Fibroblast of villous mesenchyme (primary cell): ENCODE measurements at regions not wholly inside any gene's neighbourhood (a gene's known extent, or its start where the extent isn't known, plus 50 kb on each side); places are given as distances from the start of the nearest gene placed in this dataset.
A peak's percentile ranks its signal among the peaks of the same experiment; 100 is the strongest.

Experiments
- DNase-seq: peaks from one replicate; pipeline ENCODE4 v3.0.0-alpha.2; 2010; ENCODE audit warnings: low read depth
- H3K4me3 ChIP-seq: 2 replicates; pipeline ENCODE4 v1.5.1; 2011; ENCODE audit warnings: low read depth, mild to moderate bottlenecking, low read length
- CTCF ChIP-seq: IDR thresholded peaks from 2 replicates; pipeline ENCODE4 v1.5.1; 2012; ENCODE audit warnings: low read depth, mild to moderate bottlenecking, low read length; ENCODE audit not compliant: insufficient read depth

GRCh38 chr3:147813256-147813655 is 404.1 kb downstream of the ZIC1 start:
- H3K4me3 ChIP-seq: no peak overlapping the region
- no peak for DNase-seq
- no peak for TF ChIP-seq CTCF

DNA sequence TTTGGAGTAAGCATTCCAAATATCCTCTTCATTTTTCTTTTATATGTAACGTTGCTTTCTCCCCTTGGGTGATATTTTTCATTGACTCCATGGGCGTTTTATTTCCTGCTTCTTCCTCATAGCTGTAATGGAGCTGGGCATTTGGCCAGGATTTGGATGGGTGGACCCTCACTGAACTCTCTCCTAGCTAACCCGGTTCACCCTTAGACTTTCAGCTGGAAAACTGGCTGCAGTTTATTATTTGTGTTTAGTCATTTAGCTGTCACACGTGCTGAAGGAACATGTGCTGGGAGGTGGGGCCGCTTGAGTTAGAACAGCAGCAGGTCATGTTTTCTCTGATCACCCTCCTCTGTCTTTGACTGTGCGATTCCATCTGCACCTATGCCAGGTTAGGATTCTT is 407.6 kb downstream of the ZIC1 start:
- no peak overlapping the region for H3K4me3 ChIP-seq
- peak; percentile 5 for DNase-seq
- TF ChIP-seq CTCF: no peak

DNA sequence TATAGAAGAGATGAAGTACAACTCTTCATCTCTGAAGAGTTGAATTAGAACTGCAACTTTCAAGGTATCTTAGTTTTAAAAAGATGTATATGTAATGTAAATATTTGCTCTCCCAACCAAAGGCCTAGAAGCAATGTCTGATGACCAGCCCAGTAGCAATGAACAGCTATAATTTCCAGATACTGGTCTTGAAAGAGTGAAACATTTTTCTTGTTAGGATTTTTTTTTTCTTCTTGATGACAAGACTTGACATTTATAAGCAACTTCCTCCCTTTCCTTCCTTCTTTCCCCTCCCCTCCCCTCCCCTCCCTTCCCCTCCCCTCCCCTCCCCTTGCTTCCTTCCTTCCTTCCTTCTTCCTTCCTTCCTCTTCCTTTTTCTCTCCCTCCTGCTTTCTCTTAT is 423.4 kb downstream of the ZIC1 start:
- H3K4me3 ChIP-seq: no peak overlapping the region
- DNase-seq: no peak
- no peak for TF ChIP-seq CTCF

DNA sequence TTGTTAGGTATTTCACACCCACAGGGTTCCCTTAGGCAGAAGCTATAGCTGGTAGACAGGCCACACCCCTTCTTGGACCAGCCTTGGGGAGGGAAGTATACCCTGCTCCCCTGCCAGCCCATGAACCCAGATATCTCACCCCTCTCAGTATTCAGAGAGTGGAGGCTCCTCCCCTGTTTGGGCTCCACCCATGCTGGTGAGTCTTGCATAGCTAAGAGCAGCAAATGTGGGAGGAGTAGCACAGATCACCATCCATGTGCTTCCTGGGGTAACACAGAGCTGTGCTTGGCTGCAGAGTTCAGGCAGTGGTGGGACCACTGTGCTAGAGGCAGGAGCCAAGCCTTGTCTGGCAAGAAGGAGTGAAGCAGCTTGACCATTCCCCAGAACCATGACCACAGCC is 427.2 kb downstream of the ZIC1 start:
- DNase-seq: no peak
- TF ChIP-seq CTCF: no peak
- H3K4me3 ChIP-seq: no peak overlapping the region

DNA sequence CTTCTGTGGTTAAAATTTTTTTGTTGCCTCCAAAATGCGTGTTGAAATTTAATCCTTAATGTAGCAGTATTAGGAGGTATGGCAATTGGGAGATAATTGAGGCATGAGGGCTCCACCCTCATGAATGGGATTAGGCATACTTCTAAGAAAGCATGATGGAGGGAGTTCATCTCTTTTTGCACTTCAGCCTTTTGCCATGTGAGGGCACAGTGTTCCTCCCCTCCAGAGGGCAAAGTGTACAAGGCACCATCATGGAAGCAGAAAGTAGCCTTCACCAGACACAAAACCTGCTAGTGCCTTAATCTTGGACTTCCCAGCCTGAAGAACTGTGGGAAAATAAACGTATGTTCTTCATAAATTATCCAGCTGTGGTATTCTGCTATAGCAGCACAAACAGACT is 429.5 kb downstream of the ZIC1 start:
- no peak overlapping the region for H3K4me3 ChIP-seq
- DNase-seq: no peak
- no peak for TF ChIP-seq CTCF

DNA sequence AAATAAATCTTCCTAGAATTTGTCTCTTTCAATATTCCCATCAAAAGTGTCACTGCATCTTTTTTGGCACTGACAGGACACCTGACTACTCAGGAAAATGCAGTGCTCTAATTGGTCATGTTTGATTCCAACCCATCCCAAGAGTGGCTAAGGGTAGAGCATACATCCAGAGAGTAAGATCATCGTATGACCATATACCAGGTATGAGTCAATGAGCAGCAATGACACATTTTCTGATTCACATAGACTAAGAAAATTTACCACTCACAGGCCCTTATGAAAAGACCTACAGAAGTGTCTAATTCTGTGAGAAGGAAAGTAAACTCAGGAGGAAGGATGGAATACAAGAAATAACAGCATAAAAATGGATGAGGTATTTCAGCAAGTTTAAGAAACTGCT is 434.2 kb downstream of the ZIC1 start:
- H3K4me3 ChIP-seq: no peak overlapping the region
- no peak for TF ChIP-seq CTCF
- no peak for DNase-seq

GRCh38 chr3:147846293-147846692 is 437.1 kb downstream of the ZIC1 start:
- H3K4me3 ChIP-seq: no peak overlapping the region
- DNase-seq: no peak
- TF ChIP-seq CTCF: no peak
